Upper lobe of left lung (tissue), 4 donors: ENCODE measurements at regions not wholly inside any gene's neighbourhood (a gene's known extent, or its start where the extent isn't known, plus 50 kb on each side); places are given as distances from the start of the nearest gene placed in this dataset.

Experiments
- CTCF ChIP-seq, 6 experiments: fragments of 450-650 bp in 4 of 6; fragments of 200-600 bp in 2 of 6; sonication (generic) in 2 of 6; IDR thresholded peaks; one replicate each; pipeline ENCODE4 v1.5.1; 2016 to 2019; ENCODE audit warnings: antibody characterized with exemption in 6 of 6
- POLR2A ChIP-seq, 4 donors: fragments of 450-650 bp; IDR thresholded peaks; one replicate each; pipeline ENCODE4 v1.5.1; 2016 to 2017; ENCODE audit warnings: antibody characterized with exemption in 4 of 4, mild to moderate bottlenecking in 2 of 4

DNA sequence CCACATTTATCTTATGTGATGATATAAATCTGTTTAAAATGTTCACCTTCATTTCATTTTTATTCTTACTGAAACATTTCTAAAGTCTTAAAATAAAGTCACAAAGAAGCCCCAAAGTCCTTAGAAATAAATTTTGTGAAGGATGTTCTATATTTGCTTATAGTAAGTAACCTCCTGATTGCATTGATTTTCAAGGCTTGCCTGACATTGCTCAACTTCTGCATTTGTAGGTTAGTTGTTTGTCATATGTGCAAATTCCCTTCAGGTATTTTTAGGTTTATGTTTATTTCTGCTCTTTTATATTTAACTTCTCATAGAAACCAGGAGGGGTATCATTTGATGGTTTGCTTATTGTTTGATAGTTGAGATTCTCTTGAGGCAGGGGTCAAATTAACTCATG, 417.8 kb downstream of the ARL4A start:
- TF ChIP-seq POLR2A (IDR thresholded peaks at IDR 0.05) (no peak), CTCF (IDR thresholded peaks at IDR 0.05) (no peak)
